OCI-LY1 (cell line): ENCODE measurements at regions not wholly inside any gene's neighbourhood (a gene's known extent, or its start where the extent isn't known, plus 50 kb on each side); places are given as distances from the start of the nearest gene placed in this dataset.

Experiments
- H2AFZ ChIP-seq: fragments of 200-600 bp; sonication (generic), shearing (Covaris generic); 2 replicates; pipeline ENCODE4 v1.6.0; 2014; ENCODE audit warnings: antibody characterized with exemption, mild to moderate bottlenecking, low read length
- H3F3A ChIP-seq: fragments of 200-600 bp; sonication (generic), shearing (Covaris generic); 2 replicates; pipeline ENCODE4 v1.6.0; 2014; ENCODE audit warnings: mild to moderate bottlenecking, antibody characterized with exemption, low read length, moderate library complexity; ENCODE audit not compliant: insufficient read depth
- H3K27ac ChIP-seq: fragments of 200-600 bp; sonication (generic); 2 replicates; pipeline ENCODE4 v1.5.1; 2014; ENCODE audit warnings: low read length, mixed run types, mild to moderate bottlenecking, low read depth; ENCODE audit not compliant: poor library complexity, severe bottlenecking
- H3K27me3 ChIP-seq: fragments of 200-600 bp; sonication (generic); 2 replicates; pipeline ENCODE4 v1.6.0; 2014; ENCODE audit warnings: antibody characterized with exemption, mild to moderate bottlenecking, low read length, moderate library complexity; ENCODE audit not compliant: insufficient read depth
- H3K36me3 ChIP-seq: fragments of 200-600 bp; sonication (generic); 2 replicates; pipeline ENCODE4 v1.6.1; 2014; ENCODE audit warnings: mild to moderate bottlenecking, antibody characterized with exemption, low read length, moderate library complexity, mixed read lengths; ENCODE audit not compliant: insufficient read depth
- H3K4me1 ChIP-seq: fragments of 200-600 bp; sonication (generic); 2 replicates; pipeline ENCODE4 v1.5.1; 2014; ENCODE audit warnings: mild to moderate bottlenecking, low read length, moderate library complexity; ENCODE audit not compliant: insufficient read depth, severe bottlenecking
- H3K4me2 ChIP-seq: fragments of 200-600 bp; sonication (generic), shearing (Covaris generic); 2 replicates; pipeline ENCODE4 v1.6.1; 2014; ENCODE audit warnings: low read length
- H3K4me3 ChIP-seq: fragments of 200-600 bp; sonication (generic); 2 replicates; pipeline ENCODE4 v1.5.1; 2014; ENCODE audit warnings: low read length, low read depth, mild to moderate bottlenecking, mixed read lengths; ENCODE audit not compliant: poor library complexity, severe bottlenecking
- H3K79me2 ChIP-seq: fragments of 200-600 bp; shearing (Covaris generic); 2 replicates; pipeline ENCODE4 v1.6.1; 2016; ENCODE audit warnings: mixed run types, low read length, mixed read lengths; ENCODE audit not compliant: insufficient read depth
- H3K9ac ChIP-seq: fragments of 200-600 bp; sonication (generic), shearing (Covaris generic); 2 replicates; pipeline ENCODE4 v1.6.1; 2014; ENCODE audit warnings: mild to moderate bottlenecking, low read length, mixed read lengths
- H3K9me2 ChIP-seq: fragments of 200-600 bp; sonication (generic), shearing (Covaris generic); 2 replicates; pipeline ENCODE4 v1.6.1; 2014; ENCODE audit warnings: low read depth, mild to moderate bottlenecking, low read length, mixed read lengths
- H3K9me3 ChIP-seq: fragments of 200-600 bp; shearing (Covaris generic); 2 replicates; pipeline ENCODE4 v1.6.1; 2014; ENCODE audit warnings: low read length, mixed read lengths
- H4K20me1 ChIP-seq: fragments of 200-600 bp; sonication (generic), shearing (Covaris generic); 2 replicates; pipeline ENCODE4 v1.6.0; 2016; ENCODE audit warnings: mild to moderate bottlenecking, low read length; ENCODE audit not compliant: insufficient read depth
- EZH2 ChIP-seq: fragments of 200-600 bp; sonication (generic), shearing (Covaris generic); IDR thresholded peaks from 2 replicates; pipeline ENCODE4 v1.8.0; 2017; ENCODE audit warnings: borderline replicate concordance, mixed run types, mild to moderate bottlenecking, antibody characterized with exemption, low read length, moderate library complexity, mixed read lengths
- TF ChIP-seq, protein P1 (sequence below): fragments of 200-600 bp; sonication (generic), shearing (Covaris generic); IDR thresholded peaks from 2 replicates; pipeline ENCODE4 v1.5.1; 2017; ENCODE audit warnings: mild to moderate bottlenecking, antibody characterized with exemption, low read length, moderate library complexity, mixed read lengths

DNA sequence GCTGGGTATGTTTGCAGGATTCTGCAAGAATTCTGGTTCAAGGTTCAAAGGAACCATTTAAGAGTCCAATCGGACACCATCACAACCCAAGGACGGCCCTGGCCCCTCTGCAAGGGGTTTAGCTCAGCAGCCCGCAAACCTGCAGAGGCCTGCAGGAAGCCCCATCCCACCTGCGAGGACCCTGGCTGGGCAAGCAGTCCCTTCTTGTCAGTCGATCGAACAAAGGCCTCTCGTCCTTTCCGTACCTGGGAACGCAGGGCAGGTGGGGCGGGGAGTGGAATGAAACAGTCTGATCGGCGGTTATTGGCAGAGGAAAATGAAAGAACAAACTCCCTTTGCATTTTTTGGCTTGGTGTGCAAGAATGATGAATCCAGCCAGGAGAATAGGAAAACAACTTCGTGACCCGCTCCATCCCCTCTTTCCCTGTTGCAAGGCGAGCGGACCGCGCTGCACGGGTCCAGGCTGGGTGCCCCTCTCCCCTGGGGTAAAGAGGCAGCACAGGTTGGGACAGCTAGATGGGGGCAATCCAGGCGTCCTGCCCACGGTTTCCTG lies 73.7 kb downstream of the INSIG1 start:
- no peaks in the 10 kb centered on the region for H3K9me3 ChIP-seq
- no peak overlapping the region for H3K4me3 ChIP-seq
- no peaks in the 10 kb centered on the region for H3F3A ChIP-seq
- no peaks in the 10 kb centered on the region for H3K27me3 ChIP-seq
- H3K79me2 ChIP-seq = no peaks in the 10 kb centered on the region
- H3K4me1 ChIP-seq = no peaks in the 10 kb centered on the region
- TF ChIP-seq EZH2 = no peak
- TF ChIP-seq, protein P1, sequence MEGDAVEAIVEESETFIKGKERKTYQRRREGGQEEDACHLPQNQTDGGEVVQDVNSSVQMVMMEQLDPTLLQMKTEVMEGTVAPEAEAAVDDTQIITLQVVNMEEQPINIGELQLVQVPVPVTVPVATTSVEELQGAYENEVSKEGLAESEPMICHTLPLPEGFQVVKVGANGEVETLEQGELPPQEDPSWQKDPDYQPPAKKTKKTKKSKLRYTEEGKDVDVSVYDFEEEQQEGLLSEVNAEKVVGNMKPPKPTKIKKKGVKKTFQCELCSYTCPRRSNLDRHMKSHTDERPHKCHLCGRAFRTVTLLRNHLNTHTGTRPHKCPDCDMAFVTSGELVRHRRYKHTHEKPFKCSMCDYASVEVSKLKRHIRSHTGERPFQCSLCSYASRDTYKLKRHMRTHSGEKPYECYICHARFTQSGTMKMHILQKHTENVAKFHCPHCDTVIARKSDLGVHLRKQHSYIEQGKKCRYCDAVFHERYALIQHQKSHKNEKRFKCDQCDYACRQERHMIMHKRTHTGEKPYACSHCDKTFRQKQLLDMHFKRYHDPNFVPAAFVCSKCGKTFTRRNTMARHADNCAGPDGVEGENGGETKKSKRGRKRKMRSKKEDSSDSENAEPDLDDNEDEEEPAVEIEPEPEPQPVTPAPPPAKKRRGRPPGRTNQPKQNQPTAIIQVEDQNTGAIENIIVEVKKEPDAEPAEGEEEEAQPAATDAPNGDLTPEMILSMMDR = no peak
- no peak overlapping the region for H3K9ac ChIP-seq
- no peak overlapping the region for H2AFZ ChIP-seq
- no peaks in the 10 kb centered on the region for H3K9me2 ChIP-seq
- no peaks in the 10 kb centered on the region for H3K36me3 ChIP-seq
- no peak overlapping the region for H3K27ac ChIP-seq
- no peak overlapping the region for H3K4me2 ChIP-seq
- H4K20me1 ChIP-seq = no peaks in the 10 kb centered on the region

DNA sequence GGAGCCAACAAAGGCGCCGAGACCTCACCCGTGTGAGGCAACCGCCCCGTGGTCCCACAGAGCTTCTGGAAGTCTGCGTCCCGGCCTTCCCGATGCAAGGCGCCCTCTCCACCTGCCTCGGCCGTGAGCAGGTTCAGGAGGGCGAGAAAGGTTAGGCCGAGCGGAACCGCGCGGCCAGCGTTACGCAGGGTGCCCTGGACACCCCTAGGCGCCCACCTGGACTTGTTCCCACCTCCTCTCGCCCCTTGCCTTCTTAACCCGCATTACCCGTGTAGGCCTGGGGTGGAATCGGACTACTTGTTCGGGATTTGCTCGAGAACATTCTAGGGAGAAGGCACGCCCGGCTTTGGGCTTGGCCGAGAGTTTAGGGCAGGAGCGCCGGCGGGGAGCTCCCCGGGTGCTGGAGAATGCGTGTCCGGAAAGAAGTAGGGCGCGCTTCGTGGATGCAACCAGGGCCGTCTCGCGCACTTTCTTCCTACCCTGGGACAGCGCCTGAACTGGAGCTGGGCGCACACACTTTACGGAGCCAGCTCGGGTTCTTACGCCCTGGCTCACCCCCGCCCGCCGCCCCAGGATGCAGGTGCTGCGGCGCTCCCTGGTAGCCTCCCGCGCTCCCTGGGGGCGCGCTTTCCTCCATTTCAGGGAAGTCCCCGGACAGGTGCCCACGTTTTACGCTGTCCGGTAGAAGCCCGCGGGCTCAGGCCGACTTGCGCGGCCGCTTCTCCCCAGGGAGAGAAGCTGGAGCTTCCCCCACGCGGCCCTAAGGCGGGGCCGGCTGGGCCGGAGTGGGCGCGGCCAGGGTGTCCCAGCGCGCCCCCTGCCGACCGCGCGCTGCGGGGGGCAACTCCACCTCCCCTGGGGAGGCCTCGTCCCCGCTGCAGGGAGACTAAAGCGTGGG lies 74.5 kb downstream of the INSIG1 start:
- Histone ChIP-seq H3K9me3 (no peaks in the 10 kb centered on the region), H3F3A (no peaks in the 10 kb centered on the region), H3K9me2 (no peaks in the 10 kb centered on the region), H3K4me1 (no peaks in the 10 kb centered on the region), H3K36me3 (no peaks in the 10 kb centered on the region), H2AFZ (no peak overlapping the region), H3K27ac (no peak overlapping the region), H3K9ac (no peak overlapping the region), H3K27me3 (no peaks in the 10 kb centered on the region), H3K79me2 (no peaks in the 10 kb centered on the region), H4K20me1 (no peaks in the 10 kb centered on the region), H3K4me2 (no peak overlapping the region), H3K4me3 (no peak overlapping the region)
- TF ChIP-seq, protein P1 = no peak
- TF ChIP-seq EZH2 = no peak

DNA sequence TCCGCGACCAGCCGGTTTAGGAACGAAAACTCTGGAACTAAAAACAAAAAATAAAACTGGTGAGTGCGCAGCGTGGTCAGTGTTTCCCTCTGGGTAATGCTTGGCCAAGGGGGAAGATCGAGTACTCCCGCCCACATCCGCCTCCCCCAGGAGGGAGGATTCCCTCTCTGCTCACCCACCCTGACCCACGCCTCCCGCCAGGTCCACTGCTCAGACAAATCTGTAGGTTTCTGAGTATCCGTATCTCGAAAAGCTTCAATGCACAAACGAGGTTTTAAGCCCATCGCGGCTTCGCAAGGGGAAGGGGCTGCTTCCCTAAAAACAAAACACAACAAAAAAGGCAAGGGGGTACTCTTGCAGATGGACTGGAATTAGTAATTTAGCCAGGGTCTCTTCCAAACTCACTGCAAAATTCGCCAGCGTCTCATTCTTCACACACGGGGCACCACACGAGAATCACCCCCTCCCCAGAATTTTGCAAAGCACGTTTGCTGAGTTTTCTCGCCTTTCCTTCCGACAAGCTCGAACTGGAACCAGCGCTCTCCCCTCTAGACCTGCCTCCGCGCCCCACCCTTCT lies 75.2 kb downstream of the INSIG1 start:
- H3K4me2 ChIP-seq = no peak overlapping the region
- no peaks in the 10 kb centered on the region for H3K9me3 ChIP-seq
- no peaks in the 10 kb centered on the region for H3K9me2 ChIP-seq
- H3K36me3 ChIP-seq = no peaks in the 10 kb centered on the region
- H3K27ac ChIP-seq = no peak overlapping the region
- no peaks in the 10 kb centered on the region; the same call in 1 of the 2 replicates for H3K27me3 ChIP-seq
- H3K79me2 ChIP-seq = no peaks in the 10 kb centered on the region
- no peaks in the 10 kb centered on the region for H4K20me1 ChIP-seq
- no peak overlapping the region for H2AFZ ChIP-seq
- H3F3A ChIP-seq = no peaks in the 10 kb centered on the region
- no peaks in the 10 kb centered on the region for H3K4me1 ChIP-seq
- H3K4me3 ChIP-seq = no peak overlapping the region
- H3K9ac ChIP-seq = no peak overlapping the region
- TF ChIP-seq, protein P1 = no peak
- TF ChIP-seq EZH2 = no peak
